Hypothalamus (tissue), 51 donors: ENCODE measurements at regions not wholly inside any gene's neighbourhood (a gene's known extent, or its start where the extent isn't known, plus 50 kb on each side); places are given as distances from the start of the nearest gene placed in this dataset.
"Not testable (repeated sequence)": the region's sequence is repeated elsewhere in the genome, so short reads cannot be mapped to it uniquely, and the experiment has no call there.

Experiments used
- DNase-seq, 51 donors: peaks; one replicate each; lab custom pipeline; 2025; lab: John Stamatoyannopoulos, UW

- no peak for DNase-seq
Observed at GRCh38 chr6:50330347-50330746, 280.6 kb upstream of the DEFB112 start.

GRCh38 chr6:50330963-50331362 is 281.2 kb upstream of the DEFB112 start:
- no peak for DNase-seq

GRCh38 chr6:50333696-50334095 is 284.0 kb upstream of the DEFB112 start:
- DNase-seq = no peak

GRCh38 chr6:50337532-50338122 is 287.9 kb upstream of the DEFB112 start:
- no peak for DNase-seq

GRCh38 chr6:50353603-50354002 is 303.9 kb upstream of the DEFB112 start:
- no peak for DNase-seq

- DNase-seq = no peak
Observed at GRCh38 chr6:50358113-50358512, 308.4 kb upstream of the DEFB112 start.

GRCh38 chr6:50361641-50362331 is 312.1 kb upstream of the DEFB112 start:
- DNase-seq = no peak

- no peak for DNase-seq
Observed at GRCh38 chr6:50362706-50363105, 313.0 kb upstream of the DEFB112 start.

- no peak for DNase-seq
Observed at GRCh38 chr6:50369996-50370395, 320.3 kb upstream of the DEFB112 start.

GRCh38 chr6:50380406-50381098 is 330.8 kb upstream of the DEFB112 start:
- DNase-seq = no peak

GRCh38 chr6:50381099-50381415 is 331.3 kb upstream of the DEFB112 start:
- peak in 2 of 51 donors; percentile 4 to 13 for DNase-seq

- DNase-seq = no peak
Observed at GRCh38 chr6:50390416-50390815, 322.9 kb upstream of the TFAP2D start.

- DNase-seq = not testable (repeated sequence)
Observed at GRCh38 chr6:50394139-50394538, 319.2 kb upstream of the TFAP2D start.

- DNase-seq = no peak
Observed at GRCh38 chr6:50404643-50405042, 308.7 kb upstream of the TFAP2D start.

- DNase-seq = no peak
Observed at GRCh38 chr6:50410579-50410978, 302.7 kb upstream of the TFAP2D start.

- not testable (repeated sequence) for DNase-seq
Observed at GRCh38 chr6:50421041-50421440, 292.3 kb upstream of the TFAP2D start.

- no peak for DNase-seq
Observed at GRCh38 chr6:50427267-50427666, 286.1 kb upstream of the TFAP2D start.

GRCh38 chr6:50437901-50438300 is 275.4 kb upstream of the TFAP2D start:
- DNase-seq = no peak

- DNase-seq = no peak
Observed at GRCh38 chr6:50442531-50443040, 270.7 kb upstream of the TFAP2D start.

GRCh38 chr6:50443144-50443543 is 270.2 kb upstream of the TFAP2D start:
- DNase-seq = no peak

- no peak for DNase-seq
Observed at GRCh38 chr6:50449128-50449527, 264.2 kb upstream of the TFAP2D start.

- no peak for DNase-seq
Observed at GRCh38 chr6:50451826-50452400, 261.4 kb upstream of the TFAP2D start.
